ENCODE measurements at regions not wholly inside any gene's neighbourhood (a gene's known extent, or its start where the extent isn't known, plus 50 kb on each side); places are given as distances from the start of the nearest gene placed in this dataset.

DNA sequence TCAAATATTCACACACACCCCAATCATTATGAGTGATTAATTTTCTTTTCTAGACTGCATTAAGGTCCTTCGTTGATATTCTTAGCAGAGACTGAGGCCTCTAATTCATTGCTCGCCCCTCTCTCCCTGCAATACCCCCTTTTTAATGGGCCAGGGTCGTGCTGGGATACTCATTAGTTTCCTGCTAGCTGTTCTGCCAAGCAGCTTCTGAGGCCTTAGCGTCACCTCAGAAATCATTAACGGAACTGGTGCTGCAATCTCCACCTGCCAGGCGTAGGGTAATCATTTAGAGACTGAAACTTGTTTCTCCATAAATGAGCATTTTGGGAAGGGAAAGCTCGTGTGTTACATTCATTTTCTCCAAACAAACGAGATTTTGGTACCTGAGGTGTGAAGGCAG, 1054.7 kb downstream of the GALC start:
- TF ChIP-seq, protein P1, sequence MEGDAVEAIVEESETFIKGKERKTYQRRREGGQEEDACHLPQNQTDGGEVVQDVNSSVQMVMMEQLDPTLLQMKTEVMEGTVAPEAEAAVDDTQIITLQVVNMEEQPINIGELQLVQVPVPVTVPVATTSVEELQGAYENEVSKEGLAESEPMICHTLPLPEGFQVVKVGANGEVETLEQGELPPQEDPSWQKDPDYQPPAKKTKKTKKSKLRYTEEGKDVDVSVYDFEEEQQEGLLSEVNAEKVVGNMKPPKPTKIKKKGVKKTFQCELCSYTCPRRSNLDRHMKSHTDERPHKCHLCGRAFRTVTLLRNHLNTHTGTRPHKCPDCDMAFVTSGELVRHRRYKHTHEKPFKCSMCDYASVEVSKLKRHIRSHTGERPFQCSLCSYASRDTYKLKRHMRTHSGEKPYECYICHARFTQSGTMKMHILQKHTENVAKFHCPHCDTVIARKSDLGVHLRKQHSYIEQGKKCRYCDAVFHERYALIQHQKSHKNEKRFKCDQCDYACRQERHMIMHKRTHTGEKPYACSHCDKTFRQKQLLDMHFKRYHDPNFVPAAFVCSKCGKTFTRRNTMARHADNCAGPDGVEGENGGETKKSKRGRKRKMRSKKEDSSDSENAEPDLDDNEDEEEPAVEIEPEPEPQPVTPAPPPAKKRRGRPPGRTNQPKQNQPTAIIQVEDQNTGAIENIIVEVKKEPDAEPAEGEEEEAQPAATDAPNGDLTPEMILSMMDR (IDR thresholded peaks at IDR 0.05), result no peak
- Mint-ChIP-seq H3K36me3 (ENCODE audit: unreplicated experiment) (no peaks in the 10 kb centered on the region), H3K27ac (ENCODE audit: unreplicated experiment) (no peak overlapping the region)

DNA sequence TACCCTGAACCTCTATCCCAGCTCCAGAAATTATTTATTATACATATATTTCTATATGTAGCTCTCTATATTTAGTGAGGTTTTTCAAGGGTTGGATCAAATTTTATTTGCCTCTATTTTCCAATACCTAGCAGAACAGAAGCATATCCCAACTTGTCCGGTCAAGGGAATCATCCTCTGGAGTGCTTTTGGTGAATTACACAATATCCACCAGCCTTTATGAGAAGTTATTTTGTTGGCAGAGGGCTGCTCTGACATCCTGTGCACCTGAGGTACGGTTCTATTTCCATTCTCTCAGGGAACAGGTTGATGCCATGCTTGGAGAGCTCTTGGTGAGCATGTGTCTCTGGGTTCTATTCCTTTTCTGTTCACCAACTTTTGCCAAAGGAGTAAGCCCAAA, 1056.4 kb downstream of the GALC start:
- no peaks in the 10 kb centered on the region for H3K9me3 Mint-ChIP-seq (ENCODE audit: unreplicated experiment)
- no peak overlapping the region for H3K27ac Mint-ChIP-seq (ENCODE audit: unreplicated experiment)
- peaks cover 2% of the 10 kb centered on the region for H3K27me3 Mint-ChIP-seq (ENCODE audit: unreplicated experiment)
- TF ChIP-seq, protein P1 (IDR thresholded peaks at IDR 0.05), result no peak
- H3K4me3 Mint-ChIP-seq (ENCODE audit: unreplicated experiment), result no peak overlapping the region
- no peaks in the 10 kb centered on the region for H3K4me1 Mint-ChIP-seq (ENCODE audit: unreplicated experiment)
- no peaks in the 10 kb centered on the region for H3K36me3 Mint-ChIP-seq (ENCODE audit: unreplicated experiment)
- DNase-seq (ENCODE audit: extremely low spot score, unreplicated experiment), result no peak

More for the DNA sequence above, 1054.7 kb downstream of the GALC start:
- Mint-ChIP-seq H3K4me3 (ENCODE audit: unreplicated experiment) (no peak overlapping the region), H3K4me1 (ENCODE audit: unreplicated experiment) (no peaks in the 10 kb centered on the region), H3K27me3 (ENCODE audit: unreplicated experiment) (peaks cover 2% of the 10 kb centered on the region), H3K9me3 (ENCODE audit: unreplicated experiment) (no peaks in the 10 kb centered on the region)
- no peak for DNase-seq (ENCODE audit: extremely low spot score, unreplicated experiment)

DNA sequence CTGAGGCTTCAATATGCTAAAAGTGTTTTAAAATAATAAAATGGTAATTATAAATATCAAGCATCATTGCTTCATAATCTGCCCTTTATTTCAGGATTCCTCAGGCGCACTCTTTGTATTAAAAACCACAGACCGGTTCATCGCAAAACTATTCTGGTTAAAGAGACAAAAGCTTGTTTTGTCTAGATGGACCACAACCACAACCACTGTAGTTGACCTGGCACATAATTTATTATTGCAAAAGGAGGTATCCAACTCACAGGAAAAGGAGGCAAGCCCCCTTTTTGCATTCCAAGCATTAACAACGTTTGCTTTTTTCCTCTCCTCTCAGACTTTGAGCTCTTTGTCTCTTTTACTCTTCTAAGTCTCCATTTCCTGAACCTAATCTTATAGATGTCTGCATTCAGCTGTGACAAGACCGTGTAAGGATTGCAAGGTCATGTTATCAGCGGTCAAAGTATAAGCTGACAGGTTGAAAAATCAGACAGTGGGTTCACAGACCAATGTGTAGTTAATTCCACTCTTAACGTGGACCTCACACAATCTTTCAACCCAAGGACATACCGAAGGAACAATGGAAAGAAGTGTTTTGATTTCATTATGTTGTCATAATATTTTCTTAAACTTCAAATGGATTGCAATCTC, 1057.6 kb downstream of the GALC start:
- H3K36me3 Mint-ChIP-seq (ENCODE audit: unreplicated experiment), result no peaks in the 10 kb centered on the region
- no peak overlapping the region for H3K27ac Mint-ChIP-seq (ENCODE audit: unreplicated experiment)
- no peaks in the 10 kb centered on the region for H3K9me3 Mint-ChIP-seq (ENCODE audit: unreplicated experiment)
- TF ChIP-seq, protein P1 (IDR thresholded peaks at IDR 0.05), result no peak
- H3K27me3 Mint-ChIP-seq (ENCODE audit: unreplicated experiment), result peaks cover 2% of the 10 kb centered on the region
- no peak overlapping the region for H3K4me3 Mint-ChIP-seq (ENCODE audit: unreplicated experiment)
- no peak for DNase-seq (ENCODE audit: extremely low spot score, unreplicated experiment)
- no peaks in the 10 kb centered on the region for H3K4me1 Mint-ChIP-seq (ENCODE audit: unreplicated experiment)

DNA sequence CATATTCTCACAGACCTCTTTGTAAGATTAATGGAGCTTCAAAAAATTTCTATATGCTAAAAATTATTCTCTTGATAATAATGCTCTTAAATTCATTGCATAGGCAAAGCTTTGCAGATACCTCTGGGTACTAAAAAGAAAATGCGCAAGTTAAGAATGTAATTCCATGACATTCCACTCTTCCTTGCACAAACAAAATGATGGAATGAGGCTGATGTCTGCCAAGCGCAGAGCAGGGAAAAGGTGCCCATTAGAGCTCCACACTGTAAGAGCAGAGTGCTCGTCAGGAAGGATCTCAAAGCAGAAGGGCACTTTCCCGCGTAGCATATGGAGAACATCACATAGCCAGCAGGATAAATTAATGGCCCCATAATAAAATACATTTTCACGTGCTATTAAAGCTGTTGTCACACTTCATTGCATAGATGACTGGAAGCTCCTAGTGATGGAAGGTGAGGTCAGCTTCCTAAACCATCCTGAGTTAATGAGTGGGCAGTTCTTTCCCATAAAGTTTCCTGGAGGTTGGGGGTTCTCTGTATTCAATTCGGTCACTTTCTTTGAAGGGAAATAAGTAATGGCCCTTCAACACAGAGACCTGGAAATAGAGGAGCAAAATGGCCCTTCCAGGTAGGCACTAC, 1058.9 kb downstream of the GALC start:
- H3K9me3 Mint-ChIP-seq (ENCODE audit: unreplicated experiment), result no peaks in the 10 kb centered on the region
- TF ChIP-seq, protein P1 (IDR thresholded peaks at IDR 0.05), result no peak
- no peak for DNase-seq (ENCODE audit: extremely low spot score, unreplicated experiment)
- no peaks in the 10 kb centered on the region for H3K4me1 Mint-ChIP-seq (ENCODE audit: unreplicated experiment)
- H3K27ac Mint-ChIP-seq (ENCODE audit: unreplicated experiment), result no peak overlapping the region
- no peak overlapping the region for H3K4me3 Mint-ChIP-seq (ENCODE audit: unreplicated experiment)
- peaks cover 2% of the 10 kb centered on the region for H3K27me3 Mint-ChIP-seq (ENCODE audit: unreplicated experiment)
- no peaks in the 10 kb centered on the region for H3K36me3 Mint-ChIP-seq (ENCODE audit: unreplicated experiment)

DNA sequence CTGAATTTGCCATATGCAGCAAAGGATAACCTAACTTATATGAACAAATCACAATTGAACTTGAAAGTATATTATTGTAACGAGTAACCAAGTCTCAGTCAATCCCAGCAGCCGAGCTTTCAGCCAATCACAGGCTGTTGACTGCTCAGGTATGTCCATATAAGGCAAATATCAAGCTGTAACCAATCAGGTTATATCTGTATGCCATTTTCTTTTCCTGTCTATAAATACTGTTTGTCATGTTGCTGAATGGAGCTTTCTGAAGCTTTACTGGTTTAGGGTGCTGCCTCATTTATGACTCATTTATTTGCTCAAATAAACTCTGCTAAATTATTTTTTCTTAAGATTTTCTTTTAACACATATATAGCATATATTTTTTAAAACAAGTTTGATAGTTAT, 1059.5 kb downstream of the GALC start:
- H3K27me3 Mint-ChIP-seq (ENCODE audit: unreplicated experiment), result no peaks in the 10 kb centered on the region
- H3K36me3 Mint-ChIP-seq (ENCODE audit: unreplicated experiment), result no peaks in the 10 kb centered on the region
- no peaks in the 10 kb centered on the region for H3K9me3 Mint-ChIP-seq (ENCODE audit: unreplicated experiment)
- no peak for DNase-seq (ENCODE audit: extremely low spot score, unreplicated experiment)
- no peak overlapping the region for H3K27ac Mint-ChIP-seq (ENCODE audit: unreplicated experiment)
- TF ChIP-seq, protein P1 (IDR thresholded peaks at IDR 0.05), result no peak
- H3K4me1 Mint-ChIP-seq (ENCODE audit: unreplicated experiment), result no peaks in the 10 kb centered on the region
- no peak overlapping the region for H3K4me3 Mint-ChIP-seq (ENCODE audit: unreplicated experiment)

Data from osteocyte (in vitro differentiated cells).